Embryonic facial prominence (tissue), 1 donor: ENCODE measurements at regions not wholly inside any gene's neighbourhood (a gene's known extent, or its start where the extent isn't known, plus 50 kb on each side); places are given as distances from the start of the nearest gene placed in this dataset.
"Not testable (repeated sequence)": the region's sequence is repeated elsewhere in the genome, so short reads cannot be mapped to it uniquely, and the experiment has no call there.

Experiments
- DNase-seq: peaks from one replicate; pipeline ENCODE4 v3.0.0-alpha.2; 2016; ENCODE audit errors: extremely low spot score

DNA sequence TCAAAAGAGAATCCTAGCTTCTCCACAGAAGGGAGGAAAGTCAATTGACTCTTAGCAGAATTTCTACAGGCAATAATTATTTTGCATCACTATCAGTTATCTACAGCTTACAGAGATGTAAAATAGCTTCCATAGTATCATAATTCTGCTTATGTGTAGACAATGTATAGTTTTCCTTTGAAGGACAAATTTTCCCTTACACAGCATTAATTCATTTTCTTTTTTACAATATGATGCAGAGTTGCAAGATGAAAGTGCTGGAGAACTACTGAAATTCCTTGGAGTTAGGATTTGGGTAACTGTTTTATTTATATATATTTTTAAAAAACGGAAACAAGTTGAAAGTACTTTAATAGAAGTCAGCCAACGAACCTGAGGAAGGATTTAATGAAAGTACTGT, 111.0 kb upstream of the CPHXL start:
- DNase-seq = no peak

- no peak for DNase-seq
Observed at GRCh38 chr16:75837681-75838080, 111.4 kb upstream of the CPHXL start.

DNA sequence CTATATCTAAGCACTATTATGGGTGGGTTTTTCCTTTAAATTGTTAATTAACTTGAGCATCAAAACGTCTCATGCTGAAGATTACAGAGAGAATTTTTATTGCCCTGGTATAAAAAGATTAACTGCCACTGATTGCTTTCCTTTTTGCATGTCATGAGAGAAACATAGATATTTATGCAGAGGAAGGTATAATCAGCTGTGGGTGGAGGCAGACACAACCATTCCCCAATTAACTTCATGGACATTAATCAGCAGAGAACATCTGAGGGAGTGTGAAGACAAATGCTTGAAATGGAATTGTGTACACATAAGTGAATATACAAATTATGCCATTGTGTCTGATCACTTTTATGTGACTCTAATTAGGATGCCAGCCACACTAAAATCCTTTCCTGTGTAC, 115.2 kb upstream of the CPHXL start:
- no peak for DNase-seq

DNA sequence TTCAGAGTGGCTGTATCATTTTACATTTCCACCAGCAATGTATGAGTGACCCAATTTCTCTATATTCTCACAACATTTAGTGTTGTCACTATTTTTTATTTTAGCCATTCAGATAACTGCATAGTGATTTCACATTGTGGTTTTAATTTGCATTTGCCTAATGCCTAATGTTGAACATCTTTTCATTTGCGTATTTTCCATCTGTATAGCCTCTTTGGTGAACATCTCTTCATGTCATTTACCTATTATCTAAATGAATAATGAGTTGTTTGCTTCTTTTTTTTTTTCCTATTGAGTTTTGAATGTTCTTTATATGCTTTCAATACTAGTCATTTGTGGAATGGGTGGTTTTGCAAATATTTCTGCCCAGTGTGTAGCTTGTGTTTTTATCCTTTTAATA, 120.9 kb upstream of the CPHXL start:
- DNase-seq = no peak

DNA sequence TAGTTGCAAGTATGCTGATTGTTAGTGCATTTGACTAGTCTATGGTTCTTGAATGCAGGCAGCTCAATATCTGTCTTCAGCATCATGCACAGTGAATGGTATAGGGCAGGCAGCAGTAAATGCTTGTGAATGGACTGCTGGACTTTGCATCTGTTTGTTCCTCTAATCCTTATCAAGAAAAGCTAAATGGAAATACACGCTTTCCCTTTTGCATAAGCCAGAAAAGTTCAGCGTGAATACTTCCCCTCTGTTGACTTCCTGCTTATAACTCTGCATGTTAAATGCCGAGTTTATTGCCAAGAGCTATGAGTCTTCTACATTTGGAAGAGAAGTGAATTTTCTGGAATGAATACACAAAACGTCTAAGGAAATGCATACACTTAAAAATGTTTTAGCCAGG, 127.9 kb upstream of the CPHXL start:
- DNase-seq = no peak

DNA sequence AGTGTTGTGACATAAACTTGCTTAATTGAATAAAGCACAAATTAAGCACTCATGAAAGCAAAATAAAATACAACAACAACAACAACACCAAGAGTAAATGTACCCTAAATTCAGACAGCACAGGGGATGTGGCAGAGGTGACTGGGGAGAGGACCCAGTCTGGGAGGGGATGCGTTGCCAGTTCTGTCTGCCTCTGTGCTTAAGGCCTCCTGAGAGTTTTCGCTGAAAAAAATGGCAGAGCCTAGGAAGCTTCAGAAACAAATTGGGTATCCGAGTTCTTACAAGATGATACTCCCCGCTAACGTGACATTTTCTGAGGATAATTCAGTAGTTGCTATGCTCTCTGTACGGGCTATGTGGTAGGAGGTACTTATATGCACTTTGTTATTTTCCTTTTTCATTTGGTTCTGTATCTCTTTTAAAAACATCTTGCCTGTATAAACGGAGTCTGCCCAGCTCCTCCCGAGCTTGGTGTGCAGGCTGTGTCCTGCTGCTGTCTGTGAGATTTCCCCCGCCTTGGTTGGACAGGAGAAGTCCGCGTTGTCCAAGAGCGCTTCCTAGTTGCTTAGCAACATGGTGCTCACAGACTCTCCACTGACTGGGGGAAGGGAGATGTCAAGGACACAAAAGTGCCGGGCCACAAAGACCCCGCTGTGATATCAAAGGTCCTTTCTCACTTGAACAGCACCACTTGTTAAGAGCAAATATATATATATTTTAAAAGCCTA, 134.2 kb upstream of the CPHXL start:
- no peak for DNase-seq

DNA sequence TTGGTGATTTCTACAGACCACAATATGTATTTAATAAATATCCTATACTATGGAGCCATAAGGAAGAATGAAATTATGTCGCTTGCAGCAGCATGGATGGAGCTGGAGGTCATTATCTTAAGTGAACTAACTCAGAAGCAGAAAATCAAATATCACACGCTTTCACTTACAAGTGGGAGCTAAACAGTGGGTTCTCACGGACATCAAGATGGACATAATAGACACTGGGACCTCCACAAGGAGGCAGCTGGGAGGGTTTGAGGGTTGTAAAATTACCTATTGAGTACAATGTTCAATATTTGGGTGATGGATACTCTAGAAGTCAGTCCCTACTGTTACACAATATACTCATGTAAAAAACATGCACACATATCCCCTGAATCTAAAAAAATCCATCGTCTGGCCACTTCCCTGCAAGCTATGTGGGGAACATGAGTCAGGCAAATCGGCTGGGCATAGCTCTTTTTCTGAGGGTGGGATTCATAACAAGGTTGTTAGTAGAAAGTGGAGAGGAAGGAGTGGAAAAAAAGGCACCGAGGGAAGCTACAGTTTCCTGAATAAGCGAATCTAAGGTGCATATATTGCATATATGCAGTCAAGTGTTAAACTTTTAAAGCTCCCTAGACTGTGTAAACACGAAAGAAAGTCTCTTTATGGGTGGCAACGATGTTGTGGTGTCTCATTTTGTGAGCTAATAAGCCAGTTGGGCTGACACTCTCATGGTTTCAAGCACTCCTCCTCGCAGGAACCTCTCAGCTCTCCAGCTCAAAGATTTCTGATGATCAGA, 135.2 kb upstream of the CPHXL start:
- DNase-seq = no peak

- DNase-seq = no peak
Observed at GRCh38 chr16:75862098-75862386, 135.8 kb upstream of the CPHXL start.

DNA sequence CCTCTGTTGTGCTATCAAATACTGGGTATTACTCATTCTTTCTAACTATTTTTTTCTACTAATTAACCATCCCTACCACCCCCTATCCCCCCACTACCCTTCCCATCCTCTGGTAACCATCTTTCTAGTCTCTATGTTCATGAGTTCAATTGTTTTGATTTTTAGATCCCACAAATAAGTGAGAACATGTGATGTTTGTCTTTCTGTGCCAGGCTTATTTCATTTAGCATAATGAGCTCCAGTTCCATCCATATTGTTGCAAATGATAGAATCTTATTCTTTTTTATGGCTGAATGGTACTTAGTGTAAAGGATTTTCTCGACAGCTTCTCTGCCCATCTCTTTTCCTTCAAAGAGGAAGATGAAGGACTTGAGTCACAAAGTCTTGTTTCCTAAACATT, 138.0 kb upstream of the CPHXL start:
- no peak for DNase-seq

- no peak for DNase-seq
Observed at GRCh38 chr16:75865736-75866135, 139.4 kb upstream of the CPHXL start.

- no peak for DNase-seq
Observed at GRCh38 chr16:75868636-75869632, 142.6 kb upstream of the CPHXL start.

DNA sequence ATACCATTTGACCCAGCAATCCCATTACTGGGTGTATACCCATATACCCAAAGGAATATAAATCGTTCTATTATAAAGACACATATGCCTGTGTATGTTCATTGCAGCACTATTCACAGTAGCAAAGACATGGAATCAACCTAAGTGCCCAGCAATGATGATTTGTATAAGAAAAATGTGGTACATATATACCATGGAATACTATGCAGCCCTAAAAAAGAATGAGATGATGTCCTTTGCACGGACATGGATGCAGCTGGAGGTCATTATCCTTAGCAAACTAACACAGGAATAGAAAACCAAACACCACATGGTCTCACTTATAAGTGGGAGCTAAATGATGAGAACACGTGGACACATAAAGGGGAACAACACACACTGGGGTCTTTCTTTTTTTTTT, 155.0 kb upstream of the CPHXL start:
- DNase-seq = not testable (repeated sequence)

- no peak for DNase-seq
Observed at GRCh38 chr16:75899163-75899562, 172.9 kb upstream of the CPHXL start.

GRCh38 chr16:75908331-75909117, 182.2 kb upstream of the CPHXL start:
- no peak for DNase-seq

GRCh38 chr16:75909746-75910145, 183.5 kb upstream of the CPHXL start:
- no peak for DNase-seq

DNA sequence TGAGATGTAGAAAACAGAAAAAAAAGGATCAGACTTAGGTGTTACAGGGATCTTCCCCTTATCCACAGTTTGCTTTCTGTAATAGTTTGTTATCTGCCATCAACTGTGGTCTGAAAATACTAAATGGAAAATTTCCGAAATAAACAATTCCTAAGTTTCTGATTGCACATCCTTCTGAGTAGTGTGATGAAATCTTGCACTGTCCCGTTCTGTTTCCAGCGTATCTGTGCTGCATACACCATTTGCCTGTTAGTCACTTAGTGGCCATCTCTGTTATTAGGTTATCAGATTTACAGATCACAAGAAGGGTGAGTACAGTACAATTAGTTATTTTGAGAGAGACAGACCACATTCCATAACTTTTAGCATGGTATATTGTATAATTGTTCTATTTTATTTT, 185.6 kb upstream of the CPHXL start:
- no peak for DNase-seq

- DNase-seq = no peak
Observed at GRCh38 chr16:75913958-75914357, 187.7 kb upstream of the CPHXL start.

DNA sequence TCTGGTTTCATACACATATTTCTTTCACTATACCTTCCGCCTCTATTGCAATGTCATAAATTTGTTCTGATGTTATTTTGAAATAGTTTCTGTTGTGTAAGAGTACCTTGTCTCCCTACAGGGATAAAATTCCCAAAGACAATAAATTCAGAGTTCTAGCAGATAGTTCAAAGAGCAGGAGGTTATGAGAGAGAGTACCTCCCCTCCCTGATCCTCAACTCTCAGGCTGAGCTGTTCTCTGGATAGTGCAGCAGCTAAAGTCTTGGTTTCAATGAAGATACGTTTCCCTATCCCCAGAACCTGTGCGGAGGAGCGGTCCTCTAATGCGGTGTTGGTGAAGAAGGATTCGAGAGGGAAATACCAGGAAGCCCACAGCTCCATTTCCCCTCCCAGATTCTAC, 190.2 kb upstream of the CPHXL start:
- no peak for DNase-seq

DNA sequence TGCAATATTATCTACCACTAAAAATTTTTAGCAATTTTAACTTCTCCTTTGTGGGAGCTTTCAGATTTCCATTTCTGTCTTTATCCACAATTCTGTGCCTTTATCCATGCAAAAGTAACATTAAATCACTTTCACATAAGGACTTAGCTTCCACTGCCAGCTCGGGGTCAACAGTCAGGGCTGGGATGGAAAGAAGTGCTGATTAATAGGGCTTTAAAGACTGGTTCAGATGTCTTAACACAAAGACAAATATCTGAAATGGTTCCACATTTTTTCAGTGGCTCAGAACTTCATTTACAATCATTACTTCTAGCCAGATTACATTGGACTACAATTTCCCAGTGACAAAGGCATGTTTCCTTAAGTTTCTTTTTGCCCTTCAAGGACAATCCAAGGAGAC, 191.8 kb upstream of the CPHXL start:
- no peak for DNase-seq

DNA sequence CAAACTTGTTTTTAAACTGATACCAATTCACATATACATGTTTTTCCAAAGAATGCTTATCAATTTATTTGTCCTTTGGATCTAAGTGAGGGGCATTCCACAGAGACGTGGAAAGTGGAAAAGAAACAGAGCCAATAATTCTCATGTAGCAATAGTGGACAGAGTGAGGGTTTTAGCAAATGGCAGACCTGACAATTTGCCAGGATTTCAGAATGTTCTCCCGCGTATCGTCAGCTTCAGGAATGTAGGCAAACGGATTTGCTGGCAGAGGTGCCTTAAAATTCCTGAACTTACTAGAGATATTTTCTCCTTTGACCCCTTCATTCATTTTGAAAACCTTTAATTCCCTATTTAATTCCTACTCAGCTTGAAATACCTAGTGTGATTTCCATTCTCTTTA, 193.4 kb upstream of the CPHXL start:
- no peak for DNase-seq

DNA sequence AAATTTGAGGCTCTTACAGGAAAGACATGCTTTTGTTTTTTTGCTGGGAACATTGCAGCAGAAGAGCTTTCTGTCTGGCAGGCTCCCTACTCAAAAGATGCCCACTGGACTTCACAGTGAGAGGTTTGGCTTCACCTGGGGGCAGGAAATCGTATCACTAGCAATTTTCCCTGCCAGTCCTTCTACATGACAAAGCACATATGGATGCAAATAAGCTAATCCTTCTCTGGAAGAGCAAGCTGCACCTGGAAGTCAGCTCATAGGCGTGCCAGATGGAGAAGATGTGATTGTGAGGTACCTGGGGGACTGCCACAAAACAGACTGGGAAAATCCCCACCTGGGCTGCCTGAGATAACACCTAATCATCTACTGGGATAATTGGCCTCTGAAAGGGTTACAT, 195.0 kb upstream of the CPHXL start:
- DNase-seq = no peak

- DNase-seq = no peak
Observed at GRCh38 chr16:75922250-75922649, 196.0 kb upstream of the CPHXL start.
